Calu3 (cell line): ENCODE measurements at regions not wholly inside any gene's neighbourhood (a gene's known extent, or its start where the extent isn't known, plus 50 kb on each side); places are given as distances from the start of the nearest gene placed in this dataset.

ENCODE experiments used
- BruUV-seq: library from RNA; stranded (reverse); fragments of 400-500 nt; replicated peaks from 2 replicates; lab custom pipeline; 2021; lab: Mats Ljungman, UMichigan
- CTCF ChIA-PET: fragments of 300-600 bp; sonication (Branson Sonifier 250); formaldehyde crosslinking; loops from one replicate; lab custom pipeline; 2022; ENCODE audit warnings: antibody characterized with exemption; lab: Charles Lee
- DNase-seq: peaks from one replicate; pipeline ENCODE4 v3.0.0; 2022
- H3K27ac Mint-ChIP-seq: one replicate; pipeline ENCODE4 v1.8.0; 2022; ENCODE audit warnings: mixed read lengths; ENCODE audit not compliant: unreplicated experiment
- H3K27me3 Mint-ChIP-seq: one replicate; pipeline ENCODE4 v1.8.0; 2022; ENCODE audit warnings: mixed read lengths; ENCODE audit not compliant: unreplicated experiment
- H3K36me3 Mint-ChIP-seq: one replicate; pipeline ENCODE4 v1.8.0; 2022; ENCODE audit warnings: mild to moderate bottlenecking, moderate library complexity, mixed read lengths; ENCODE audit not compliant: insufficient read depth, unreplicated experiment
- H3K4me1 Mint-ChIP-seq: one replicate; pipeline ENCODE4 v1.8.0; 2022; ENCODE audit warnings: mild to moderate bottlenecking, low read depth, mixed read lengths; ENCODE audit not compliant: unreplicated experiment
- H3K4me3 Mint-ChIP-seq: one replicate; pipeline ENCODE4 v1.8.0; 2022; ENCODE audit warnings: mild to moderate bottlenecking, low read depth, moderate library complexity, mixed read lengths; ENCODE audit not compliant: unreplicated experiment
- H3K9me3 Mint-ChIP-seq: one replicate; pipeline ENCODE4 v1.8.0; 2022; ENCODE audit warnings: low read depth, mixed read lengths; ENCODE audit not compliant: unreplicated experiment
- intact Hi-C: fragments of 100-400 bp; cut with micrococcal nuclease; formaldehyde crosslinking; loops from one replicate; pipeline ENCODE4 v1.10.0; 2022; ENCODE audit not compliant: unreplicated experiment
- TF ChIP-seq, protein P1 (sequence below): fragments of 200-600 bp; IDR thresholded peaks from one replicate; pipeline ENCODE4 v1.8.0; 2022; ENCODE audit warnings: antibody characterized with exemption; ENCODE audit not compliant: unreplicated experiment

- Mint-ChIP-seq H3K36me3 (no peaks in the 10 kb centered on the region), H3K9me3 (no peaks in the 10 kb centered on the region), H3K27me3 (peaks cover 78% of the 10 kb centered on the region), H3K4me1 (no peaks in the 10 kb centered on the region), H3K4me3 (no peak overlapping the region), H3K27ac (no peak overlapping the region)
- no peak for DNase-seq
- no TSS peak for BruUV-seq
- intact Hi-C loops: no loop called here
- CTCF ChIA-PET: no interaction called here
- TF ChIP-seq, protein P1, sequence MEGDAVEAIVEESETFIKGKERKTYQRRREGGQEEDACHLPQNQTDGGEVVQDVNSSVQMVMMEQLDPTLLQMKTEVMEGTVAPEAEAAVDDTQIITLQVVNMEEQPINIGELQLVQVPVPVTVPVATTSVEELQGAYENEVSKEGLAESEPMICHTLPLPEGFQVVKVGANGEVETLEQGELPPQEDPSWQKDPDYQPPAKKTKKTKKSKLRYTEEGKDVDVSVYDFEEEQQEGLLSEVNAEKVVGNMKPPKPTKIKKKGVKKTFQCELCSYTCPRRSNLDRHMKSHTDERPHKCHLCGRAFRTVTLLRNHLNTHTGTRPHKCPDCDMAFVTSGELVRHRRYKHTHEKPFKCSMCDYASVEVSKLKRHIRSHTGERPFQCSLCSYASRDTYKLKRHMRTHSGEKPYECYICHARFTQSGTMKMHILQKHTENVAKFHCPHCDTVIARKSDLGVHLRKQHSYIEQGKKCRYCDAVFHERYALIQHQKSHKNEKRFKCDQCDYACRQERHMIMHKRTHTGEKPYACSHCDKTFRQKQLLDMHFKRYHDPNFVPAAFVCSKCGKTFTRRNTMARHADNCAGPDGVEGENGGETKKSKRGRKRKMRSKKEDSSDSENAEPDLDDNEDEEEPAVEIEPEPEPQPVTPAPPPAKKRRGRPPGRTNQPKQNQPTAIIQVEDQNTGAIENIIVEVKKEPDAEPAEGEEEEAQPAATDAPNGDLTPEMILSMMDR: no peak
Measured at GRCh38 chr10:30118590-30118989, 59.2 kb upstream of the JCAD start.

GRCh38 chr10:30117812-30118501, 58.6 kb upstream of the JCAD start:
- H3K27ac Mint-ChIP-seq: no peak overlapping the region
- CTCF ChIA-PET: no interaction called here
- no peak for DNase-seq

DNA sequence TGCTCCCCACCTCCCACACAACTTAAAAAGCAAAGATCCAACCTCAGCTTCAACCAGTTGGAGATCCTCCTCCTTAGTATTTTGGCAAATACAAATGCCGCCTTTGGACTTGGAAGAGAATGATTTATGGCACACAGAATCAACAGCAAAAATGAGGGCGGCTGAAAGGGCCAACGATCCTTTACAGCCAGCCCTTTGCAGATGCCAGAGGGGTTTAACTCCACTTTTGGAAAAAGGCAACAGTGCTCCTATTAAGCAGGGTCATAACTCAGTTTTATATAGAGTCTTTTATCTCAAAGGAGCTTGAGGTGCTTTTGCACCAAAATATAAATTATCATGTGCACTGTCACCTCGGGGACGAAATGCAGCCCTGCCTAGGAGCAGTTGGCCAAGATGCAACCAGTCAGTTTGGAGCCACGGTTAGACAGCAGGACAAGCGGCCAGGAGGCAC, 56.7 kb upstream of the JCAD start:
- no peaks in the 10 kb centered on the region for H3K9me3 Mint-ChIP-seq
- TF ChIP-seq, protein P1: no peak
- H3K4me1 Mint-ChIP-seq: no peaks in the 10 kb centered on the region
- BruUV-seq: no TSS peak
- H3K27ac Mint-ChIP-seq: no peak overlapping the region
- H3K4me3 Mint-ChIP-seq: no peak overlapping the region
- no peak for DNase-seq
- intact Hi-C loops: no loop called here
- H3K27me3 Mint-ChIP-seq: peaks cover 84% of the 10 kb centered on the region
- H3K36me3 Mint-ChIP-seq: no peaks in the 10 kb centered on the region
- CTCF ChIA-PET: interaction anchor here (0.7 kb wide), 1 partner anchor 25 kb away, joined by 3 read pairs; no protein-coding TSS in a partner anchor

More at GRCh38 chr10:30117812-30118501, 58.6 kb upstream of the JCAD start:
- intact Hi-C loops: no loop called here
- Mint-ChIP-seq H3K9me3 (no peaks in the 10 kb centered on the region), H3K36me3 (no peaks in the 10 kb centered on the region), H3K4me1 (no peaks in the 10 kb centered on the region), H3K4me3 (no peak overlapping the region), H3K27me3 (peaks cover 84% of the 10 kb centered on the region)
- BruUV-seq: no TSS peak
- TF ChIP-seq, protein P1: no peak

DNA sequence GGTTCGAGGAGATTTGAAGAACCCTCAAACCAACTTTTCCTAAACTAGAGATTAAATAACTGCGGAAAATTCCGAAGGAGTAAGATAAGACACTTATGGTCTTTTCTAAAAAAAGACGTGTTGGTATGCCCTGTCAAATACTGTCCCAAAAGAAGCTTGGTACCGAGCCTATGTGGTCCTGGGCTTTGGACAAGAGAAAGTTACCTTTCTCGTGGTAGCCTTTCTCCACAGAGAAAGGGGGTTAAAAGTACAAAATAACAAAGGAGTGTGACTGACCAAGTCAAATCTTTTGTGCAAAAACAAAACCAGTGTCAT, 56.2 kb upstream of the JCAD start:
- Mint-ChIP-seq H3K9me3 (no peaks in the 10 kb centered on the region), H3K36me3 (no peaks in the 10 kb centered on the region), H3K4me1 (no peaks in the 10 kb centered on the region), H3K4me3 (no peak overlapping the region), H3K27ac (no peak overlapping the region), H3K27me3 (peaks cover 80% of the 10 kb centered on the region)
- BruUV-seq: no TSS peak
- CTCF ChIA-PET: interaction anchor here (0.7 kb wide), 1 partner anchor 25 kb away, joined by 3 read pairs; no protein-coding TSS in a partner anchor
- no peak for DNase-seq
- intact Hi-C loops: no loop called here
- TF ChIP-seq, protein P1: no peak
